ENCODE measurements at regions not wholly inside any gene's neighbourhood (a gene's known extent, or its start where the extent isn't known, plus 50 kb on each side); places are given as distances from the start of the nearest gene placed in this dataset.

DNA sequence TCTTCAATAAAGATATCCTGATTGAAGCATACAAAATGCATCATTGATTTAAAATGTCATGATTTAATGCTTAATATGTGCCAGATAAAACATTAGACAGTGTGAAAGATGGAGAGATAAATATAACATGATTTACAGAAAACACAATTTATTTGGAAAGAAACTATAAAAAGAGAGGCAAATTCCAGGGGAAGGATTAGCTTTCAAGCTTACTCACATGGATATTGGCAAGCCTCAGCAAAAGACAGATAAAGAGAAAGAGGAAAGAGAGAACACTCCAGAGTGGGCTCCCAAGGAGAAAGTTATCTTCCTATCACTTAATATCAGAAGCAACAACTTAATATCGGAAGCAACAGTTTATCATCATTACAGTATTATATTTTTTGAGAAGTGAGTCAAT, 1036.5 kb downstream of the SQOR start:
- DNase-seq: no peak

DNA sequence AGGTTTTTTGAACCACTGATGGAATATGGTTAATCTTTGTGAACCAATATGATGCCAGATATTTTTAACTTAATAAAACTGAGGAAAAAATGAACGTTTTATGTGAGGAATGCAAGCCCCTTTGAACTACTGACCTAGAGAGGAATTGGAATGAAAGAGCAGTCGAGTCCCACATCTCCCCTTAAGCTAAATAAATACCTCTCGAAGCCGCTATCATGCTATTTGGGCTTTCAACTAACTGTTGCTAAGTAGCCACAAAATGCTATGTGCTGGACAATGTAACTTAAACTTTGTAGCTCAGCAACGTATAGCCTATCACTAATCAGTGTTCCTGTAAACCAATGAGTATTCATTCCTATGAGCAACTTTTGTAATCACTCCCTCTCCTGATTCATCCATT, 1037.2 kb downstream of the SQOR start:
- no peak for DNase-seq

DNA sequence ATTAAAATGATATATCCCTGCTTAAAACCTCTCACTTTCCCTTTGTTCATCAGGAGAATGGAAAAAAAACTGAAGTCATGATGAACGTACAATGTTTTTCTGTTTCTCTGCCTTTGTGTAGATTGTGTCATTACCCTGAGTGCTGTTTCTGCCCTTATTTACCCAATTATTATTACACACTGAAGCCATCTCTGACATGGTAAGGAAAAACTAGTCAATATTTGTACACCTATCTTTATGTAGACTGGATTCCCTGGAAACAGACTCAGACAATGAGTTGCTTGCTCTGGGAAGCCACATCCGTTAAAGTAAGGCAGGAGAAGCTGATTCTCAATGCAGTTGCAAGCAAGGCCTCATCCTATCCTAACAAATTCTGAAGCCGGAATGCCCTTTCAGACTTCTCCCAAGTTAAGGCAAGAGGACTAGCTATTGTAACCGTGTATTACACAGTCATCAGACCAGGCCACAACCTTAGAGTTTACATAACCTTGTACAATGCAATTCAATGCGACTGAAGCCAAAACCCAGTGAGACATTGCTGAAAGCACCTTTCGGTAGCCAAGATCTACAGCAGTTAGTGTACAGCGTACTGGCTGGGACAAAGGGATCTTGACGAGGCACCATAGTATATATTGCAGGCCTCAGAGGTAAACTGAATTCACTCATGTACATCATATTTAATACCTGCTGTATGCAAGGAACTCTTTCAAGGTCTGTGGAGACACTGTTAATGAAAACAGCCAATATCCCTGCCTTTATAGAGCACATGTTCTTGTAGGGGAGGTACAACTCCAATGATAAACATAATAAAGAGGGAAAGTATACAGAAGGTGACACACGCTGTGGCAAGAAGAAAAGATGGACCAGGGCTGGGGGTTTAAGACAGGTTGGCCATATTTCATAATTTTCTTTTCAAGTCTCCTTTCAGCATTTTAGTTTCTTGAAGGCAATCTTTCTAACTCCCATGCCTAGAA, 1040.8 kb upstream of the SEMA6D start:
- no peak for DNase-seq

DNA sequence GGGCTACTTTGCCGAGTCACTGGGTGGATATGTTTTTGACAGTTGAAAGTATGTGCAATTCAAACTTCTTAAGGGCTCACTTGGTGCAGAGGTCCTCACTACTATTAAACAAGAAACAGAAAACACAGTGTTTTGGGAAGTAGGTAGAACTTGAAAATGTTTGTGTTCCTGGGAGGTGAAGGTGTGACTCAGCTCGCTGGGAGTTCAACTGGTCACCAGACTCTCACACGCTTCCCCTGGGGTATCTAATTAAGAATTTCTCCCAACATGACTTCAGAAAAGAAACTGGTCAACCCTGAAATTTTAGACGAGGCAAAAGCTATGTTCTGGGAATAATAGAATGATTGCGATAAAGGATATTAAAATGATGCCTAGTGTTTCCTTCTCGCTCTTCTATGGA, 1039.8 kb upstream of the SEMA6D start:
- DNase-seq: no peak

DNA sequence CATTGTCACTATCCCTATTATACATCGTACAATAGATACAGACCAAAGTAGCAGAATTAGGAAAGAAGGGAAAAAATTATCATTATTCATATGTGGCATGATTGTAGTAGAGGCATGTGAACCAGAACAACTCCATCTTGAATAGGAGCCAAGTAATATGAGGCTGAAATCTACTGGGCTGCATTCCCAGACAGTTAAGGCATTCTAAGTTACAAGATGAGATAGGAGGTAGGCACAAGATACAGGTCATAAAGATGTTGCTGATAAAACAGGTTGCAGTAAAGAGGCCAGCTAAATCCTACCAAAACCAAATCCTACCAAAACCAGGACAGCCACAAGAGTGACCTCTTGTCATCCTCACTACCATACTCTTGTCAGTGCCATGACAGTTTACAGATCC, 1035.4 kb upstream of the SEMA6D start:
- DNase-seq: no peak

DNA sequence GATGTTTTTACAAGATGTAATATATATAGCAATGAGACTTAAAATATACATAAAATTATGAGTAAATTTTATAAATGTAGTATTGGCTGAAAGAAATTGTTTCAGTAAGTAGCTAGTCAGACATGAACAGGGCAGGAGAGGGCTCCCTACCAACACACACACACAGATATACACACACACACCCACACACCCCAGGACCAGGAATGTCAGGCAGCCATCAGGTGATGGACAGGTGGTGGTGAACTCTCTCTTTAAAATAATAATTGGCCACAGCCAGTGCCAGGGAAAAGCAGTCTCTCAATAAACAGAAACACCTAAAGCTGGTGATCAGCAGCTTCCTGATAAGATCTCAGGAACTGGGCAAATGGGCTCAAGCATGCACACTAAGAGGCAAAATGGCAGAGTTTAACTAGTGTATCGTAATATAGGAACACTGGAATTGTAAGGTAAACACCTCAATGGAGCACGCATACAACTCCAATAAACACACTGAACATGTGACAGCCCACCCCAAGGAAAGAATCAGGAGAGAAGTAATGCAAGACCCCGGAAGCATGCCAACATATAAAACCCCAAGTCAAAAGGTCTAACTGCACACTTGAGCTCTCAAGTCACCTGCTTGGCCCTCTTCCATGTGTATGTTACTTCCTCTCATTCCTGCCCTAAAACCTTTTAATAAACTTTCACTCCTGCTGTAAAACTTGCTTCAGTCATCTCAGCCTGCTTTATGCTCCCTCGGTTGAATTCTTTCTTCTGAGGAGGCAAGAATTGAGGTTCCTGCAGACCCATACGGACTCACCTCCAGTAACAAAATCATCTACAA, 1034.1 kb upstream of the SEMA6D start:
- no peak for DNase-seq

DNA sequence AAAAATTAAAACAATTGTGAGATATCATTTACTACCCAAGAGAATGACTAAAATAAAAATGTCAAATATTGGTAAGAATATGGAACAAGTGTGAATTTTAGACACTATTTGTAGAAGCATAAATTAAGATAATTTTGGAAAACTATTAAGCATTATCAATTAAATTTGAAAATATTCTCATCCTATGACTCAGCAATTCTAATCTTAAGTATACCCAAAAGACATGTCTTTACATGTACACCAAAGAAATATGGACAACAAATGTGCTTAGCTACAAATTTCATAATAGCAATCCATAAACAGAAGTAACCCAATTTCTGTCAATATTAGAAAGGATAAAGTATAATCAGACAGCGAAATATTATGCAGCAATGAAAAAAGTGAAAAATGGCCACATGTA, 1032.2 kb upstream of the SEMA6D start:
- no peak for DNase-seq

DNA sequence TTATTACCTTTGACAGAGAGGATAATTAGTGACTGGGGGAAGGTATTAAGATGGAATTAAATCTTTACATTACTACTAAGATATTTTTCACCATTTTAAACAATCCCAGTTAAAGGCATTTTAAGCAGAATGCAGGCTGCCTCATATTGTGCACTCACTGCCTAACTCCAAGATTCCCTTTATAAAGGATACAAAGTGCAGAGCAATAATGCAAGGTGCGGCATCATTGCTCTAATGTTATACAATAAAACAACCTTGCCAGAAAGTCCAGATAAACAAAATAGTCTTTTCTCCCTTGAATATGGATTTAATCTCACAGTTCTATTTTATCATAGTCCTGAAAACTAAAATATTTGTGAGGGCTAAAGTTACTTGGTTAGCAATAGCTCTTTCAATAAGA, 1031.6 kb upstream of the SEMA6D start:
- DNase-seq: no peak

DNA sequence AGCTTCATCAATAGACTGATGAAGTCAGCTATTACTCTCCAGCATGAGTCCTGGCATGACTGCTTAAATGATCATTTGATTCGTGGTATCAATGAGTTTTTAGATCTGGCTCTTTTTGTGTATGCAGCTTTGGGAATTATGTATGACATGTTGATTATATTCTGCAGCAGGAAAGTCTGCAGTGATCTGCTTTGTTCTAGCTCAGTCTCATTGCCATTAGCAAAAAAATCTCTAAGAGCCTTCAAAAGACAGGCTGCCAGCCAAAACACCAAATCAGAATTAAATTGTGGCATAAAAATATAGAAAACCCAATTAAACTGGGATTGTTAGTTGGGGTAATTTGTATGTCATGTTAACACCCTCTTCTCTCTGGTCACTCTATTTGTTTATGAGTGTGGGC, 1021.0 kb upstream of the SEMA6D start:
- no peak for DNase-seq

DNA sequence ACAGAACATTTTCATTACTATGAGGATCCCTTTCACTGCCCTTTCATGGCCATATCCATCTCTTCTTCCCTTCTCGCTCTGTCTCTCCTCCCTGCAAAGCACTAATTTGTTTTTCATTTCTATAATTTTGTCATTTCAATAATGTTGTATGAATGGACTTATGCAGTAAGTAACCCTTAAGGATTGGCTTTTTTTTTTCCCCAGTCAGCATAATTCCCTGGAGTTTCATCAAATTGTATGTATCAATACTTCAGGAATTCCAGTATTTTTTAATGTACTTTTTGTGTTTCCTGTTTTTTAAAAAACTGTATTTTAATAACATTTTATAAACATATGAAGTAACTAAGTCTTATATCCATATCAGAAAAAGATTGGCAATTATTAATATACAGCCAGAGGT, 1016.0 kb upstream of the SEMA6D start:
- no peak for DNase-seq

DNA sequence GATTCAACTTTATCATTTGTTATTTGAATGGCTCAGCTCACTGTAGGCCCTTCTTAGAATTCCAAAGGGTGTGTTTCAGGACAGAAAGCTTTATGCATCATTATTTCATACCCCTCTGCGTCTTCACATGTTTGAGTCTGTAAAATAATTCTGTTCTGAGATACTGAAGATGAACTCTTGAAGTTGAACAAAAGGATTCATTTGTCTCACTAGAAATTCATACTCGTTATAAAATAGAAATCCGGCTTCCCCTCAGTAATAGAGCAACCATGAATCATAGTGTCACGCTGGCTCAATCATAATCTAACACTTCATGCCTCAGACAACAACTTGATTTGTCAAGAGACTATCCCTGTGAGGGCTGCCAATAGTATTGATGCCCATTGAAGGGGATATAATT, 1015.4 kb upstream of the SEMA6D start:
- no peak for DNase-seq

DNA sequence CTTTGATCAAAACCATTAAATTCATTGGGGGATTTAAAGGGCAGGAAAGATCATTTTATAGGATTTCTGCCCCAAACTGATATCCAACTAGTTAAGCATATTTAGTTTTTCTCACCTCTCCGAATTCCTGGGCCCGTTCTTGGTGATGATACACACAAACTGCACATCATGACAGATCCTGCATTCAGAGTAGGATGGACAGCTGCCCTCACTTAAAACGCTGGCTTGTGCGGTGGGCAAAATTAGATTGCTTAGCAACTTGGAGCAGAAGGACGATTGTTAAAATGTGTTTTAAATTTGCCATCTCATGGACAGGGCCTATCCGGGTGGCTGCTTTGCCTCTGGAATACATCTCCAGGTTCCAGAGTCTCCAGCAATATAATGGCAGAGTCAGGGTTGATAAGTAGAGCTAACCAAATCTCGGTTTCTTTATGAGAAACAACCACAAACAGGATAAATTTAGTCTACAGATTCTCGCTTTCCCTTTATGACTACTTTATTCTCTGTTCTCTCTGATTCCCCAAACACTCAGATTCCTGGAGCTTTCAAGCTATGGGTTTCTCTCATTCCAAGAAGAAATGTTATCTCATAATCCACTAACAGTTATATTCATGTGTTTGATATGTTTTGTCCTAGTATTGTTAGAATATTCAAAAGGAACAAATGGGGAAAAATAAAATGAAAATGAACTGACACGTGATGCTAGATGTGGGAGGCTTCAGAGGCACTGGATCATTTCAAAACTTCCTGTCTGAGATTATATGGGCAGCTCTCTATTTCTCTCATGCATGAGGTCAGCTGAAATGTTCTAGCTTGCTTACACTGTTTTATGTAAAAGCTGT, 1014.1 kb upstream of the SEMA6D start:
- no peak for DNase-seq

DNA sequence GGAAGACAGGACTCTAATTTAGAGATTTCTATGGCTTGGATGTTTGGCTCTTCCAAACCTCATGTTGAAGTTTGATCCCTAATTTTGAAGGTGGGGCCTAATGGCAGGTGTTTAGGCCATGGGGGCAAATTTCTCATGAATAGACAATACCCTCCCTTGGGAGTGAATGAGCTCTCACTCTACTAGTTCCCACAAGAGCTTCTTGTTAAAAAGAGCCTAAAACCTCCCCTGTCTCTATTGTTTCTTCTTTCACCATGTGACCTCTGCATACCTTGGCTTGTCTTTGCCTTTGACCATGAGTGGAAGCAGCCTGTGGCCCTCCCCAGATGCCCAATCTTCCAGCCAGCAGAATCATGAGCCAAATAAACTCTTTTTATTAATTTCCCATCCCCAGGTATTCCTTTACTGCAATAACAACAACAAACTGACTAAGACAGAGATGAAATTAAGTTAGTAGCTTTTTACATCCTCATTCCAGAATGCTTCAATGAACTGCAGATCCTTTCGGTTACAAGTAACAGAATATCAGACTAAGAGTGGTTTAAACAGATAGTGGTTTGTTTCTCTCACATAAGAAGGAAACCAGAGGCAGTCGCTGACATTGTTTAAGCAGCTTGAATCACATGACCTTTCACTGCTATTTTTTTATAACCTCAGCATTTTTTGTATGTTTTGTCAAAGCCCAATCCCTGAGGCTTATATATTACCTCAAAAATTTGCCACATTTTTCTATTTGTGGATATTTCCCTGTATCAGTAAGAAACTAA, 1013.3 kb upstream of the SEMA6D start:
- no peak for DNase-seq

DNA sequence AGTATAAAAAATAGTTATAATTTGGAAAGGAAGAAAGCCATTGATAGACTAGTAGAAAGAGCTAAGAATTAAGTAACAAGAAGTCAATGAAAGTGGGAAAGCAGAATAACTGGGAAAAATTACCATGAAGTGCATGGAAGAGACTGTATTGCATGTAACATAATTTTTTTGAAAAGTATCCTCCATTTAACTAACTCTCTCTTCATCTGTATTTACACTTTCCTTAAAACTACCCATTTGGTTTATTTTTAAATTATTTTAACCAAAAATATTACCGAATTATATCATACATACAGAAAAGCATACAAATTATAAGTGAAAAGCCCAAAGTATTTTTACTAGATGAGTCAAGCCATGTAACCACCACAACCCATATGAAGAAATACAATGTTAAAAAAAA, 1009.9 kb upstream of the SEMA6D start:
- DNase-seq: no peak

DNA sequence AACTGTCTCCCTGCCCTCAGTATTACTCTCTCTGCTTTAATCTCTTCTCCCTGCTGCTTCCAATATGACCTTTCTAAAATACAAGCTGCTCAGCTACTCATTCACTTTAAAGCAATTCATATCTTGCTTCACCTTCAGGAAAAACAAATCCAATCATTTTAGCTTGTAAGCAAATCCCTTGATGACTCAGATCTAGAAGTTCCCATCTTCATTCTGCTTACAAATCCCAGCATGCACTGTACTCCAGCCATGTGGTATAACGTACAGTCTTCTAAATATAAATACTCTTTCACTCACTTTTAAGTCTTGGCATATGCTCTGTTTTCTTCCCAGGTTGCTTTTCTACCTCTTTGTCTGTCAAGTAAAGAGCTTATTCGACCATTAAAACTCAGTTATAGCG, 1009.1 kb upstream of the SEMA6D start:
- no peak for DNase-seq

DNA sequence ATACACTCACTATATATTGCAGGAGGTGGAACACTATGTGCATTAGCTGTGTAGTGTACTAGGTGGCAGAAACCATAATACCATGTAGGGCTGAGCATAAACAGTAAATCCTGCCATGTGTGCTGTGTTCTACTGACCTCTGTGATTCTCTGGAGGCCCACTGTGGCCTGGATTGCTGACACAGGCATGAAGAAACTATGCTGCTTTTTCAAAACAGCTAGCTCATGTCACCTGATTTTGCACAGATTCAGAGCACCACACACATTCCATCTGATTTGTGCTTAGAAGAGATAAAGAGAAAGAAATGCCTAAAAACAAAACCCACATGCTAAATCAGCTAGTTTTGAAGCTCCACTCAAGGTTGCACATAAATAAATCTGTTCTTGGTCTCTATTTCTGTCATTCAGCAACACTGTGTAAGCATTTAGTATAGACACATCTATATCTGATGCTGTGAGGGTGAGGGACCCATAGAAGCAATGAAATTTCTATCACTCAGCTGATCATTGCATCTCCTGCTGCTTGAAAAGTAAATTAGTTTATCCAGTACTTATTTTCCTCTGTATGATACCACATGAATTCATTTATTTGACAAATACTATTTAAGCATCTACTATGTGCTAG, 1007.7 kb upstream of the SEMA6D start:
- DNase-seq: peak; percentile 29

DNA sequence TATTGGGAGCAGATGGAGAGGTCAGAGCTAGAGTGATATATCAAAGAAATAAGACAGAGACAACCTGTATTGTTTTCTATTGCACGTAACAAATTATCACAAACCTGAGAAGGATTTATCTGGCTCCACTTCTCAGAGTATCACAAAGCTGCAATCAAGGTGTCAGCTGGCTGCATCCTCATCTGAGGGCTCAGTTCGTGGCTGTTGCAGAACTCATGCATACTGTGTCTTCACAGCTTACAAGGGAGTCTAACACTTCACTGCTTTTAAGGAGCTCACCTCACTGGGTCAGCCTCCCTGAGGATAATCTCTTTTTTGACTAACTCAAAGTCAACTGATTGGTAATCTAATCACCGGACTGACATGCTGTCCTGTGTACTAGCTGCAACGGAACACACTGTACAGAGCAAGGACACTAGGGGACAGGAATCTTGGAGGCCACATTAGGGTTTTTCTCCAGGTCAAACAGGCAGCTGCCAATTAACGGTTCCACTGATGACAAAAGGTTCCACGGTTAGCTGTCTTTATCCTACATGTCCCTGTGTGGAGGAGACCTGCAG, 1006.8 kb upstream of the SEMA6D start:
- DNase-seq: no peak

DNA sequence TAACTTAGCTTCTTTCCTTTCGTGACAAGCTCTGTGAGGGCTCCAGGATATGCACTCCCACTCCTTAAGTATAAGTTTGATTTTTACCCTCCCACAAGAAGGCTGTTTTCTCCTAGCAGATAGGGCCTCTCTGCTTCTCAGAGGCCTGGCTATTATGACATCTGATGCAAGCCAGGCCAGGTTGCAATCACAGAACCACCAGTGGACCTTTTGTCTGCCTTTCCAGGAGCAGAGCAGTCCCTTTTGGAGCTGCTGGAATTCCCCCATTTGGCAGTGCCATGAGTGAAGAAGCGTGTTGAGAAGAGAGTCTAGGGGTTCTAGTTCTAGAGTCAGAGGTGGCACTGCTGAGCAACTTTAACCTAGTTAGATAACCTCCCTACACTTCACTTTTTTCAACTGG, 1004.3 kb upstream of the SEMA6D start:
- no peak for DNase-seq

DNA sequence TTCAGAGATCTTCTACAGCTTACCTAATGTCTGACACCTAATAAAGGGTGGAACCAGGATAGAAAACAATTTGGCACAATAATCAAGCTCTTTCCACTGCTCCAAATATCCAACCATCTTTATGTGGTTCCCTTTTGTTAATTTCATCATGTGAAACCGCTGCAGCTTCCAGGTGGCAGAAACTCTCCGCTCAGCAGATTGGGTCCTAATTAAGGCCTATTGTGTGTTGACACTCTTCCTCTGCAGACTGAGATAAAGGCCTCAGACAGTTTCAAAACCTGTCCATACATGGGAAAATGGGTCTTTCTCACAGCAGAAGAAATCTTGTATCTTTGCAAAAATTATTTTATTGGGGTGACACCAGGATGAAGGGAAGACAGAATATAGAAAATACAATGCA, 1002.4 kb upstream of the SEMA6D start:
- no peak for DNase-seq

DNA sequence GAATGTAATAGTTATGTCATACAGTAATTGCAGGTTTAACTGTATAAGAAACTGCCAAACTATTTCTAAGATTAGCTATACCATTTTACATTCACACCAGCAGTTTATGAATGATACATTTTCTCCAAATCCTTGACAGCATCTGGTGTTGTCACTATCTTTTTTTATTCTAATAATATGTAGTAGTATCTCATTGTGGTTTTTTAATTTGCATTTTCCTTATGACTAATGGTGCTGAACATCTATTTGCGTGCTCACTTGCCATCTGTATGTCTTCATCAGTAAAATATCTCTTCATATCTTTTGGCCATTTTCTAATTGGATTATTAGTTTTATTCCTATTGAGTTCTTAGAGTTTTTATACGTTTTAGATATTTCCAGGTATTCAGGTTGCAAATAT, 994.0 kb upstream of the SEMA6D start:
- DNase-seq: no peak

DNA sequence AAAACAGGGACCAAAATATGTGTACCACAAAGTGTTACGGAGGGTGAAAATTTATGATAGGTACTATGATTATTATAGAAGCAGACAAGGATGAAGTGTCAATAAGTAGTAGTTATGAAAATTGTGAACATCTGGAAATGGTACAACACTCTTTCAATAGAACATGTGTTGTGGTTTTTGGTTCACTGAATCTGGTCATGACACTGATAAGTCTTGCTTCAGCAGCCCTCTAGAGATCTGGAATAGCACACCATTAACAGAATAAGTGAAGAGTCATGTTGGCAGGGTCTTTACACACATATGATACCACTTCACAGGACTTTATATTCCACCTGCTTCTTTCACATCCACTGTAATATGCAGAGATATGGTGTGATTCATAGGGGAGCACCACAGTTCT, 985.2 kb upstream of the SEMA6D start:
- DNase-seq: peak; percentile 8

DNA sequence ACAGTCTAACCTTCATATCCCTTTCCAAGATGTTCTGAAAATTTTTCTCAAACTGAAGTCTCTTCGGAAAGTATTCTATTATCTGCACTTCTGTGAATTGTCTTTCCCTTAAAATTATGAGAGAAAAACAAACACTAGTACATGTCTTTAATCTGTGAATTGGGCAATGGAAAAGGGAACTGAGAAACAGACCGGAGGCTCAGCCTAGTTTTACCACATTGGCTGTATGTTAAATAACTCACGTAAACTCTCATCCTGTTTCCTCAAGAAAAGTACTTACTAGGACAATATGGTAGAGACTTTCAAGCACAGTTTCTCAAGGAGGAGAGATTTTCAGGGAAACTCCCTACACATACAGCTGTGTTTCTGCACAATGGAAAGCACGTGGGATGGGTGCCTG, 982.2 kb upstream of the SEMA6D start:
- DNase-seq: no peak
